IMR-90 (cell line): ENCODE measurements at regions not wholly inside any gene's neighbourhood (a gene's known extent, or its start where the extent isn't known, plus 50 kb on each side); places are given as distances from the start of the nearest gene placed in this dataset.

Experiments
- BHLHE40 ChIP-seq: fragments of 150-350 bp; IDR thresholded peaks from 2 replicates; pipeline ENCODE4 v1.6.1; 2016; ENCODE audit warnings: mild to moderate bottlenecking, low read depth, low read length
- CHD1 ChIP-seq: IDR thresholded peaks from 2 replicates; pipeline ENCODE4 v1.6.1; 2012; ENCODE audit warnings: low read depth, low read length, improper control_type of control experiment
- CTCF ChIP-seq: conservative IDR thresholded peaks from 2 replicates; pipeline ENCODE4 v1.5.1; 2012; ENCODE audit warnings: mild to moderate bottlenecking, low read depth, low read length, improper control_type of control experiment
- FOS ChIP-seq: fragments of 150-350 bp; IDR thresholded peaks from 2 replicates; pipeline ENCODE4 v1.6.1; 2016; ENCODE audit warnings: low read depth, low read length
- MXI1 ChIP-seq: IDR thresholded peaks from 2 replicates; pipeline ENCODE4 v1.6.1; 2012; ENCODE audit warnings: low read depth, mild to moderate bottlenecking, low read length, moderate library complexity, borderline replicate concordance
- POLR2A ChIP-seq: IDR thresholded peaks from 2 replicates; pipeline ENCODE4 v1.6.1; 2012; ENCODE audit warnings: mild to moderate bottlenecking, low read depth, low read length
- RAD21 ChIP-seq: IDR thresholded peaks from 2 replicates; pipeline ENCODE4 v1.6.1; 2012; ENCODE audit warnings: low read length, improper control_type of control experiment
- TF ChIP-seq, protein P1 (sequence below): fragments of 150-350 bp; IDR thresholded peaks from 2 replicates; pipeline ENCODE4 v1.6.1; 2017; ENCODE audit warnings: mild to moderate bottlenecking, antibody characterized with exemption, low read length, low read depth
- TF ChIP-seq, protein P2 (sequence below): fragments of 150-350 bp; IDR thresholded peaks from 2 replicates; pipeline ENCODE4 v1.6.1; 2016; ENCODE audit warnings: low read depth, mild to moderate bottlenecking, low read length, moderate library complexity, borderline replicate concordance

GRCh38 chr16:55403464-55403863 lies 75.5 kb upstream of the MMP2 start:
- TF ChIP-seq CTCF (no peak), RAD21 (no peak), CHD1 (no peak), POLR2A (no peak), BHLHE40 (no peak), FOS (no peak), MXI1 (no peak)
- TF ChIP-seq, protein P1, sequence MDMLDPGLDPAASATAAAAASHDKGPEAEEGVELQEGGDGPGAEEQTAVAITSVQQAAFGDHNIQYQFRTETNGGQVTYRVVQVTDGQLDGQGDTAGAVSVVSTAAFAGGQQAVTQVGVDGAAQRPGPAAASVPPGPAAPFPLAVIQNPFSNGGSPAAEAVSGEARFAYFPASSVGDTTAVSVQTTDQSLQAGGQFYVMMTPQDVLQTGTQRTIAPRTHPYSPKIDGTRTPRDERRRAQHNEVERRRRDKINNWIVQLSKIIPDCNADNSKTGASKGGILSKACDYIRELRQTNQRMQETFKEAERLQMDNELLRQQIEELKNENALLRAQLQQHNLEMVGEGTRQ: no peak
- TF ChIP-seq, protein P2, sequence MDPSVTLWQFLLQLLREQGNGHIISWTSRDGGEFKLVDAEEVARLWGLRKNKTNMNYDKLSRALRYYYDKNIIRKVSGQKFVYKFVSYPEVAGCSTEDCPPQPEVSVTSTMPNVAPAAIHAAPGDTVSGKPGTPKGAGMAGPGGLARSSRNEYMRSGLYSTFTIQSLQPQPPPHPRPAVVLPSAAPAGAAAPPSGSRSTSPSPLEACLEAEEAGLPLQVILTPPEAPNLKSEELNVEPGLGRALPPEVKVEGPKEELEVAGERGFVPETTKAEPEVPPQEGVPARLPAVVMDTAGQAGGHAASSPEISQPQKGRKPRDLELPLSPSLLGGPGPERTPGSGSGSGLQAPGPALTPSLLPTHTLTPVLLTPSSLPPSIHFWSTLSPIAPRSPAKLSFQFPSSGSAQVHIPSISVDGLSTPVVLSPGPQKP: no peak
